HEK293T (cell line): ENCODE measurements at regions not wholly inside any gene's neighbourhood (a gene's known extent, or its start where the extent isn't known, plus 50 kb on each side); places are given as distances from the start of the nearest gene placed in this dataset.

ENCODE experiments used
- L3MBTL2 ChIP-seq: fragments of 450-650 bp; conservative IDR thresholded peaks from 2 replicates; pipeline ENCODE4 v1.6.1; 2016; ENCODE audit warnings: mild to moderate bottlenecking
- ZNF384 ChIP-seq: fragments of 450-650 bp; IDR thresholded peaks from 2 replicates; pipeline ENCODE4 v1.6.1; 2016

GRCh38 chr2:128921751-128922150 is 603.1 kb upstream of the HS6ST1 start:
- TF ChIP-seq ZNF384: no peak
- no peak for TF ChIP-seq L3MBTL2
